Neural progenitor cell (in vitro differentiated cells): ENCODE measurements at regions not wholly inside any gene's neighbourhood (a gene's known extent, or its start where the extent isn't known, plus 50 kb on each side); places are given as distances from the start of the nearest gene placed in this dataset.

ENCODE experiments used
- DNase-seq: peaks from one replicate; pipeline ENCODE4 v3.0.0-alpha.2; 2016; ENCODE audit warnings: low spot score
- H2AFZ ChIP-seq: fragments of 200-600 bp; sonication (generic); replicated peaks from 2 replicates; pipeline ENCODE4 v1.6.1; 2016; ENCODE audit warnings: antibody characterized with exemption
- H3F3A ChIP-seq: fragments of 200-600 bp; sonication (generic); 2 replicates; pipeline ENCODE4 v1.6.1; 2016; ENCODE audit warnings: antibody characterized with exemption, low read depth
- H3K27ac ChIP-seq: fragments of 200-600 bp; sonication (generic); 2 replicates; pipeline ENCODE4 v1.5.1; 2016; ENCODE audit warnings: mild to moderate bottlenecking
- H3K27me3 ChIP-seq: fragments of 200-600 bp; sonication (generic); 2 replicates; pipeline ENCODE4 v1.6.1; 2016; ENCODE audit warnings: mild to moderate bottlenecking, moderate library complexity
- H3K36me3 ChIP-seq: fragments of 200-600 bp; sonication (generic); 2 replicates; pipeline ENCODE4 v1.5.1; 2016
- H3K4me1 ChIP-seq: fragments of 200-600 bp; sonication (generic); 2 replicates; pipeline ENCODE4 v1.6.1; 2016; ENCODE audit warnings: mixed run types
- H3K4me2 ChIP-seq: fragments of 200-600 bp; sonication (generic); 2 replicates; pipeline ENCODE4 v1.6.1; 2016
- H3K4me3 ChIP-seq: fragments of 200-600 bp; sonication (generic); 2 replicates; pipeline ENCODE4 v1.5.1; 2016
- H3K79me2 ChIP-seq: fragments of 200-600 bp; sonication (generic); 2 replicates; pipeline ENCODE4 v1.6.1; 2016; ENCODE audit warnings: low read depth
- H3K9ac ChIP-seq: fragments of 200-600 bp; sonication (generic); 2 replicates; pipeline ENCODE4 v1.6.1; 2016
- H3K9me3 ChIP-seq: fragments of 200-600 bp; sonication (generic); 2 replicates; pipeline ENCODE4 v1.5.1; 2016; ENCODE audit warnings: low read depth
- H4K20me1 ChIP-seq: fragments of 200-600 bp; sonication (generic); 2 replicates; pipeline ENCODE4 v1.6.1; 2016; ENCODE audit warnings: low read depth
- H3K27ac Mint-ChIP-seq: 3 replicates; pipeline ENCODE4 v1.8.0; 2021; ENCODE audit warnings: mixed read lengths
- H3K27me3 Mint-ChIP-seq: 2 replicates; pipeline ENCODE4 v1.8.0; 2022; ENCODE audit warnings: low read depth, mild to moderate bottlenecking, inconsistent platforms, moderate library complexity, mixed read lengths; ENCODE audit not compliant: insufficient read depth
- H3K36me3 Mint-ChIP-seq: 3 replicates; pipeline ENCODE4 v1.8.0; 2021; ENCODE audit warnings: mixed read lengths
- H3K4me1 Mint-ChIP-seq: 3 replicates; pipeline ENCODE4 v1.8.0; 2021; ENCODE audit warnings: mixed read lengths
- H3K4me3 Mint-ChIP-seq: 3 replicates; pipeline ENCODE4 v1.8.0; 2021; ENCODE audit warnings: mild to moderate bottlenecking, moderate library complexity, mixed read lengths
- H3K9me3 Mint-ChIP-seq: 3 replicates; pipeline ENCODE4 v1.8.0; 2020; ENCODE audit warnings: mixed read lengths
- CTCF ChIP-seq: fragments of 200-600 bp; sonication (generic); IDR thresholded peaks from 2 replicates; pipeline ENCODE4 v1.5.1; 2017; ENCODE audit warnings: antibody characterized with exemption, mild to moderate bottlenecking
- EZH2 ChIP-seq: fragments of 200-600 bp; sonication (generic); IDR thresholded peaks from 2 replicates; pipeline ENCODE4 v1.6.1; 2017; ENCODE audit warnings: antibody characterized with exemption, mild to moderate bottlenecking, moderate library complexity
- EZH2phosphoT487 ChIP-seq: fragments of 200-600 bp; sonication (generic); IDR thresholded peaks from 2 replicates; pipeline ENCODE4 v1.6.1; 2017; ENCODE audit warnings: antibody characterized with exemption

GRCh38 chr13:39110518-39111097 is 72.4 kb downstream of the NHLRC3 start:
- TF ChIP-seq CTCF: no peak
- no peak for TF ChIP-seq EZH2phosphoT487
- no peak for TF ChIP-seq EZH2
- no peaks in the 10 kb centered on the region for H3K9me3 ChIP-seq

GRCh38 chr13:39111145-39111544 is 72.9 kb downstream of the NHLRC3 start:
- Mint-ChIP-seq H3K9me3 (peaks cover 17% of the 10 kb centered on the region), H3K4me1 (peaks cover 6% of the 10 kb centered on the region), H3K36me3 (no peaks in the 10 kb centered on the region), H3K27ac (no peak overlapping the region), H3K27me3 (peaks cover 6% of the 10 kb centered on the region), H3K4me3 (no peak overlapping the region)
- H2AFZ ChIP-seq: no peak overlapping the region
- H3F3A ChIP-seq: peaks cover 8% of the 10 kb centered on the region
- TF ChIP-seq CTCF: no peak
- TF ChIP-seq EZH2: no peak
- no peak for TF ChIP-seq EZH2phosphoT487
- H3K4me3 ChIP-seq: no peak overlapping the region
- no peaks in the 10 kb centered on the region for H3K9me3 ChIP-seq
- H3K36me3 ChIP-seq: no peaks in the 10 kb centered on the region
- H3K27ac ChIP-seq: no peak overlapping the region
- no peaks in the 10 kb centered on the region for H4K20me1 ChIP-seq
- no peaks in the 10 kb centered on the region for H3K27me3 ChIP-seq
- no peak overlapping the region for H3K9ac ChIP-seq
- no peak for DNase-seq
- peaks cover 15% of the 10 kb centered on the region for H3K4me1 ChIP-seq
- no peaks in the 10 kb centered on the region for H3K79me2 ChIP-seq
- no peak overlapping the region for H3K4me2 ChIP-seq

More at GRCh38 chr13:39110518-39111097, 72.4 kb downstream of the NHLRC3 start:
- Mint-ChIP-seq H3K36me3 (no peaks in the 10 kb centered on the region), H3K4me3 (no peak overlapping the region), H3K27me3 (peaks cover 6% of the 10 kb centered on the region), H3K4me1 (peaks cover 6% of the 10 kb centered on the region), H3K27ac (no peak overlapping the region), H3K9me3 (peaks cover 14% of the 10 kb centered on the region)
- no peak for DNase-seq
- H3K4me2 ChIP-seq: no peak overlapping the region
- no peaks in the 10 kb centered on the region for H3K36me3 ChIP-seq
- no peaks in the 10 kb centered on the region for H3K27me3 ChIP-seq
- H4K20me1 ChIP-seq: no peaks in the 10 kb centered on the region
- no peak overlapping the region for H3K9ac ChIP-seq
- H3K4me1 ChIP-seq: peaks cover 15% of the 10 kb centered on the region
- H3F3A ChIP-seq: peaks cover 8% of the 10 kb centered on the region
- H3K4me3 ChIP-seq: no peak overlapping the region
- H3K79me2 ChIP-seq: no peaks in the 10 kb centered on the region
- no peak overlapping the region for H3K27ac ChIP-seq
- H2AFZ ChIP-seq: no peak overlapping the region

- H3K36me3 ChIP-seq: no peaks in the 10 kb centered on the region
- H3K4me3 Mint-ChIP-seq: no peak overlapping the region
- H3F3A ChIP-seq: no peaks in the 10 kb centered on the region
- H3K9ac ChIP-seq: no peak overlapping the region
- H3K27ac Mint-ChIP-seq: no peak overlapping the region
- TF ChIP-seq EZH2phosphoT487 (no peak), EZH2 (no peak), CTCF (no peak)
- peaks cover 24% of the 10 kb centered on the region for H3K9me3 Mint-ChIP-seq
- peak overlapping the region; percentile 17 for H2AFZ ChIP-seq
- no peaks in the 10 kb centered on the region for H3K9me3 ChIP-seq
- no peaks in the 10 kb centered on the region for H3K4me1 ChIP-seq
- no peaks in the 10 kb centered on the region for H3K4me1 Mint-ChIP-seq
- H3K27me3 ChIP-seq: no peaks in the 10 kb centered on the region
- H3K4me2 ChIP-seq: no peak overlapping the region
- H3K27me3 Mint-ChIP-seq: peaks cover 2% of the 10 kb centered on the region
- no peak overlapping the region for H3K27ac ChIP-seq
- H4K20me1 ChIP-seq: no peaks in the 10 kb centered on the region
- peak; percentile 8 for DNase-seq
- no peaks in the 10 kb centered on the region for H3K36me3 Mint-ChIP-seq
- H3K79me2 ChIP-seq: no peaks in the 10 kb centered on the region
- no peak overlapping the region for H3K4me3 ChIP-seq
Observed at GRCh38 chr13:39119422-39119821, 81.2 kb downstream of the NHLRC3 start.
